ENCODE measurements at regions not wholly inside any gene's neighbourhood (a gene's known extent, or its start where the extent isn't known, plus 50 kb on each side); places are given as distances from the start of the nearest gene placed in this dataset.

- no peak overlapping the region for H3K27ac ChIP-seq (ENCODE audit: low read depth, low read length)
- H3K4me3 ChIP-seq (ENCODE audit: low read depth, low read length) = no peak overlapping the region
- no peaks in the 10 kb centered on the region for H3K36me3 ChIP-seq (ENCODE audit: control insufficient read depth, insufficient read depth, low read length)
- DNase-seq (ENCODE audit: low read depth in 4 of 6, low spot score in 6 of 6) = peak in 4 of 6 donors; percentile 6 to 95 (median 48)
- no peaks in the 10 kb centered on the region for H3K4me1 ChIP-seq (ENCODE audit: control insufficient read depth, insufficient read depth, low read length)
- no peaks in the 10 kb centered on the region for H3K9me3 ChIP-seq (ENCODE audit: control insufficient read depth, insufficient read depth, low read length)
- no peaks in the 10 kb centered on the region for H3K27me3 ChIP-seq (ENCODE audit: control insufficient read depth, insufficient read depth, low read length)
- 96% methylated on average over 3 of the region's 6 CpGs for WGBS (ENCODE audit: insufficient coverage)
These were observed 856.4 kb upstream of the CELF4 start for GRCh38 chr18:38421872-38422615.

GRCh38 chr18:38421021-38421420 lies 855.4 kb upstream of the CELF4 start:
- no peaks in the 10 kb centered on the region for H3K9me3 ChIP-seq (ENCODE audit: control insufficient read depth, insufficient read depth, low read length)
- H3K36me3 ChIP-seq (ENCODE audit: control insufficient read depth, insufficient read depth, low read length) = no peaks in the 10 kb centered on the region
- DNase-seq (ENCODE audit: low read depth in 4 of 6, low spot score in 6 of 6) = peak in 1 of 6 donors; percentile 56
- no peak overlapping the region for H3K4me3 ChIP-seq (ENCODE audit: low read depth, low read length)
- WGBS (ENCODE audit: insufficient coverage) = 63% methylated on average over 7 of the region's 10 CpGs
- H3K27me3 ChIP-seq (ENCODE audit: control insufficient read depth, insufficient read depth, low read length) = no peaks in the 10 kb centered on the region
- H3K4me1 ChIP-seq (ENCODE audit: control insufficient read depth, insufficient read depth, low read length) = no peaks in the 10 kb centered on the region
- no peak overlapping the region for H3K27ac ChIP-seq (ENCODE audit: low read depth, low read length)

GRCh38 chr18:38420611-38421010 lies 855.0 kb upstream of the CELF4 start:
- WGBS (ENCODE audit: insufficient coverage) = 50% methylated on average over 2 of the region's 3 CpGs
- DNase-seq (ENCODE audit: low read depth in 4 of 6, low spot score in 6 of 6) = no peak
- no peak overlapping the region for H3K4me3 ChIP-seq (ENCODE audit: low read depth, low read length)

GRCh38 chr18:38415811-38416210 lies 850.2 kb upstream of the CELF4 start:
- no peak for DNase-seq (ENCODE audit: low read depth in 4 of 6, low spot score in 6 of 6)
- Histone ChIP-seq H3K9me3 (ENCODE audit: control insufficient read depth, insufficient read depth, low read length) (no peaks in the 10 kb centered on the region), H3K36me3 (ENCODE audit: control insufficient read depth, insufficient read depth, low read length) (no peaks in the 10 kb centered on the region), H3K4me1 (ENCODE audit: control insufficient read depth, insufficient read depth, low read length) (no peaks in the 10 kb centered on the region), H3K27ac (ENCODE audit: low read depth, low read length) (no peak overlapping the region), H3K27me3 (ENCODE audit: control insufficient read depth, insufficient read depth, low read length) (no peaks in the 10 kb centered on the region), H3K4me3 (ENCODE audit: low read depth, low read length) (no peak overlapping the region)
- 98% methylated on average over 4 of the region's 4 CpGs for WGBS (ENCODE audit: insufficient coverage)

More at GRCh38 chr18:38420611-38421010, 855.0 kb upstream of the CELF4 start:
- no peaks in the 10 kb centered on the region for H3K4me1 ChIP-seq (ENCODE audit: control insufficient read depth, insufficient read depth, low read length)
- H3K27ac ChIP-seq (ENCODE audit: low read depth, low read length) = no peak overlapping the region
- H3K27me3 ChIP-seq (ENCODE audit: control insufficient read depth, insufficient read depth, low read length) = no peaks in the 10 kb centered on the region
- H3K9me3 ChIP-seq (ENCODE audit: control insufficient read depth, insufficient read depth, low read length) = no peaks in the 10 kb centered on the region
- no peaks in the 10 kb centered on the region for H3K36me3 ChIP-seq (ENCODE audit: control insufficient read depth, insufficient read depth, low read length)

GRCh38 chr18:38413193-38413592 lies 847.6 kb upstream of the CELF4 start:
- Histone ChIP-seq H3K4me1 (ENCODE audit: control insufficient read depth, insufficient read depth, low read length) (no peaks in the 10 kb centered on the region), H3K36me3 (ENCODE audit: control insufficient read depth, insufficient read depth, low read length) (no peaks in the 10 kb centered on the region), H3K9me3 (ENCODE audit: control insufficient read depth, insufficient read depth, low read length) (no peaks in the 10 kb centered on the region), H3K4me3 (ENCODE audit: low read depth, low read length) (no peak overlapping the region), H3K27ac (ENCODE audit: low read depth, low read length) (no peak overlapping the region), H3K27me3 (ENCODE audit: control insufficient read depth, insufficient read depth, low read length) (no peaks in the 10 kb centered on the region)
- no peak for DNase-seq (ENCODE audit: low read depth in 4 of 6, low spot score in 6 of 6)
- no CpG with 5 or more reads among the region's 2 CpGs for WGBS (ENCODE audit: insufficient coverage)

- Histone ChIP-seq H3K27ac (ENCODE audit: low read depth, low read length) (no peak overlapping the region), H3K9me3 (ENCODE audit: control insufficient read depth, insufficient read depth, low read length) (peaks cover 2% of the 10 kb centered on the region), H3K4me1 (ENCODE audit: control insufficient read depth, insufficient read depth, low read length) (no peaks in the 10 kb centered on the region), H3K36me3 (ENCODE audit: control insufficient read depth, insufficient read depth, low read length) (no peaks in the 10 kb centered on the region), H3K4me3 (ENCODE audit: low read depth, low read length) (no peak overlapping the region), H3K27me3 (ENCODE audit: control insufficient read depth, insufficient read depth, low read length) (no peaks in the 10 kb centered on the region)
- DNase-seq (ENCODE audit: low read depth in 4 of 6, low spot score in 6 of 6) = no peak
- 100% methylated on average over 1 of the region's 4 CpGs for WGBS (ENCODE audit: insufficient coverage)
These were observed 841.0 kb upstream of the CELF4 start for GRCh38 chr18:38406607-38407006.

GRCh38 chr18:38402509-38402908 lies 836.9 kb upstream of the CELF4 start:
- H3K9me3 ChIP-seq (ENCODE audit: control insufficient read depth, insufficient read depth, low read length) = peaks cover 2% of the 10 kb centered on the region
- H3K27ac ChIP-seq (ENCODE audit: low read depth, low read length) = no peak overlapping the region
- no CpG with 5 or more reads among the region's 3 CpGs for WGBS (ENCODE audit: insufficient coverage)
- H3K27me3 ChIP-seq (ENCODE audit: control insufficient read depth, insufficient read depth, low read length) = no peaks in the 10 kb centered on the region
- H3K4me3 ChIP-seq (ENCODE audit: low read depth, low read length) = no peak overlapping the region
- H3K4me1 ChIP-seq (ENCODE audit: control insufficient read depth, insufficient read depth, low read length) = no peaks in the 10 kb centered on the region
- no peaks in the 10 kb centered on the region for H3K36me3 ChIP-seq (ENCODE audit: control insufficient read depth, insufficient read depth, low read length)
- DNase-seq (ENCODE audit: low read depth in 4 of 6, low spot score in 6 of 6) = peak in 1 of 6 donors; percentile 40

GRCh38 chr18:38397094-38397493 lies 831.5 kb upstream of the CELF4 start:
- DNase-seq (ENCODE audit: low read depth in 4 of 6, low spot score in 6 of 6) = no peak
- no peaks in the 10 kb centered on the region for H3K4me1 ChIP-seq (ENCODE audit: control insufficient read depth, insufficient read depth, low read length)
- no peaks in the 10 kb centered on the region for H3K9me3 ChIP-seq (ENCODE audit: control insufficient read depth, insufficient read depth, low read length)
- no peaks in the 10 kb centered on the region for H3K27me3 ChIP-seq (ENCODE audit: control insufficient read depth, insufficient read depth, low read length)
- no peak overlapping the region for H3K4me3 ChIP-seq (ENCODE audit: low read depth, low read length)
- H3K36me3 ChIP-seq (ENCODE audit: control insufficient read depth, insufficient read depth, low read length) = no peaks in the 10 kb centered on the region
- H3K27ac ChIP-seq (ENCODE audit: low read depth, low read length) = no peak overlapping the region

- H3K4me1 ChIP-seq (ENCODE audit: control insufficient read depth, insufficient read depth, low read length) = no peaks in the 10 kb centered on the region
- H3K27ac ChIP-seq (ENCODE audit: low read depth, low read length) = no peak overlapping the region
- no peaks in the 10 kb centered on the region for H3K9me3 ChIP-seq (ENCODE audit: control insufficient read depth, insufficient read depth, low read length)
- no peaks in the 10 kb centered on the region for H3K36me3 ChIP-seq (ENCODE audit: control insufficient read depth, insufficient read depth, low read length)
- H3K27me3 ChIP-seq (ENCODE audit: control insufficient read depth, insufficient read depth, low read length) = no peaks in the 10 kb centered on the region
- no peak overlapping the region for H3K4me3 ChIP-seq (ENCODE audit: low read depth, low read length)
- DNase-seq (ENCODE audit: low read depth in 4 of 6, low spot score in 6 of 6) = peak in 2 of 6 donors; percentile 10 to 29
- 60% methylated on average over 1 of the region's 1 CpG for WGBS (ENCODE audit: insufficient coverage)
These were observed 820.5 kb upstream of the CELF4 start for GRCh38 chr18:38386146-38386545.
